OCI-LY1 (cell line): ENCODE measurements at regions not wholly inside any gene's neighbourhood (a gene's known extent, or its start where the extent isn't known, plus 50 kb on each side); places are given as distances from the start of the nearest gene placed in this dataset.

Source experiments
- H2AFZ ChIP-seq: fragments of 200-600 bp; sonication (generic), shearing (Covaris generic); 2 replicates; pipeline ENCODE4 v1.6.0; 2014; ENCODE audit warnings: antibody characterized with exemption, mild to moderate bottlenecking, low read length
- H3F3A ChIP-seq: fragments of 200-600 bp; sonication (generic), shearing (Covaris generic); 2 replicates; pipeline ENCODE4 v1.6.0; 2014; ENCODE audit warnings: mild to moderate bottlenecking, antibody characterized with exemption, low read length, moderate library complexity; ENCODE audit not compliant: insufficient read depth
- H3K27ac ChIP-seq: fragments of 200-600 bp; sonication (generic); 2 replicates; pipeline ENCODE4 v1.5.1; 2014; ENCODE audit warnings: low read length, mixed run types, mild to moderate bottlenecking, low read depth; ENCODE audit not compliant: poor library complexity, severe bottlenecking
- H3K27me3 ChIP-seq: fragments of 200-600 bp; sonication (generic); 2 replicates; pipeline ENCODE4 v1.6.0; 2014; ENCODE audit warnings: antibody characterized with exemption, mild to moderate bottlenecking, low read length, moderate library complexity; ENCODE audit not compliant: insufficient read depth
- H3K36me3 ChIP-seq: fragments of 200-600 bp; sonication (generic); 2 replicates; pipeline ENCODE4 v1.6.1; 2014; ENCODE audit warnings: mild to moderate bottlenecking, antibody characterized with exemption, low read length, moderate library complexity, mixed read lengths; ENCODE audit not compliant: insufficient read depth
- H3K4me1 ChIP-seq: fragments of 200-600 bp; sonication (generic); 2 replicates; pipeline ENCODE4 v1.5.1; 2014; ENCODE audit warnings: mild to moderate bottlenecking, low read length, moderate library complexity; ENCODE audit not compliant: insufficient read depth, severe bottlenecking
- H3K4me2 ChIP-seq: fragments of 200-600 bp; sonication (generic), shearing (Covaris generic); 2 replicates; pipeline ENCODE4 v1.6.1; 2014; ENCODE audit warnings: low read length
- H3K4me3 ChIP-seq: fragments of 200-600 bp; sonication (generic); 2 replicates; pipeline ENCODE4 v1.5.1; 2014; ENCODE audit warnings: low read length, low read depth, mild to moderate bottlenecking, mixed read lengths; ENCODE audit not compliant: poor library complexity, severe bottlenecking
- H3K79me2 ChIP-seq: fragments of 200-600 bp; shearing (Covaris generic); 2 replicates; pipeline ENCODE4 v1.6.1; 2016; ENCODE audit warnings: mixed run types, low read length, mixed read lengths; ENCODE audit not compliant: insufficient read depth
- H3K9ac ChIP-seq: fragments of 200-600 bp; sonication (generic), shearing (Covaris generic); 2 replicates; pipeline ENCODE4 v1.6.1; 2014; ENCODE audit warnings: mild to moderate bottlenecking, low read length, mixed read lengths
- H3K9me2 ChIP-seq: fragments of 200-600 bp; sonication (generic), shearing (Covaris generic); 2 replicates; pipeline ENCODE4 v1.6.1; 2014; ENCODE audit warnings: low read depth, mild to moderate bottlenecking, low read length, mixed read lengths
- H3K9me3 ChIP-seq: fragments of 200-600 bp; shearing (Covaris generic); 2 replicates; pipeline ENCODE4 v1.6.1; 2014; ENCODE audit warnings: low read length, mixed read lengths
- H4K20me1 ChIP-seq: fragments of 200-600 bp; sonication (generic), shearing (Covaris generic); 2 replicates; pipeline ENCODE4 v1.6.0; 2016; ENCODE audit warnings: mild to moderate bottlenecking, low read length; ENCODE audit not compliant: insufficient read depth
- EZH2 ChIP-seq: fragments of 200-600 bp; sonication (generic), shearing (Covaris generic); IDR thresholded peaks from 2 replicates; pipeline ENCODE4 v1.8.0; 2017; ENCODE audit warnings: borderline replicate concordance, mixed run types, mild to moderate bottlenecking, antibody characterized with exemption, low read length, moderate library complexity, mixed read lengths
- TF ChIP-seq, protein P1 (sequence below): fragments of 200-600 bp; sonication (generic), shearing (Covaris generic); IDR thresholded peaks from 2 replicates; pipeline ENCODE4 v1.5.1; 2017; ENCODE audit warnings: mild to moderate bottlenecking, antibody characterized with exemption, low read length, moderate library complexity, mixed read lengths

DNA sequence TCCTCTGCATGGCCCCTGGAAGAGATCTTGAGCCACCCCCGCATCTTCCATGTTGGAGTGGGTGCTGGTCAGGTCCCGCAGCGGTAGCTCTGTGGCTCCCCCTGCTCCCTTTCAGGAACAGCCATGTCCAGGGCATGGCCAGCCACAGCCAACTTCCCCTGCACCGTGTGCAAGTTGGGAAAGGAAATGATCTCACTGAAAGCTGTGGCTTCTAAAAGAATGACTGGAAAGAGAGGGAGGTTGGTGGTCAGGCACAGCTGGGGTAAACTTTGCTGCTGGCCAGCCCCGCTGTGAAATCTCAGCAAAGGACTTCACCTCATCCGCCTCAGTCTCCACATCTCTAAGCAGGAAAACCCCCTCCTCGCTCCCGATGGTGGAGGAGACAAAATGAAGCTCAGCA lies 153.6 kb upstream of the CST7 start:
- Histone ChIP-seq H3K27ac (no peak overlapping the region), H3K9ac (no peak overlapping the region)

DNA sequence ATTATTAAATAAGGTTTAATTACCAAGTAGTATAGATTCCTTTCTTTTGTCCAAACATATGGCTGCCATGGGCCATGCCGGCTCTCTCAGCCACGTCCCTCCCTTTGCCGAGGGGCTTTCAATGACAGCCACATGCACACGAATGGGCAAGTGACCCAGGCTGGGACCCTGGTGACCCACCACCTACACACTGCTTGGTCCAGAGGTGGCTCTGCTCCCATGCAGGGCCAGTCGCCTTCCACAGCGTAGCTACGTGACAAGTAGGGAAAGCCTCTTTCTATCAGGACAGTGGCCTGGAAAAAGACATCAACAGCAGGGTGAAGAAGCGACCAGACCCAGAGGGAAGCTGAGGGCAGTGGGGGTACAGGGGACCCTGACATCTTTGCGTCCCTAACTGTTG lies 152.8 kb upstream of the CST7 start:
- Histone ChIP-seq H3K4me2 (no peak overlapping the region), H3K9ac (no peak overlapping the region), H3K4me1 (no peaks in the 10 kb centered on the region), H4K20me1 (no peaks in the 10 kb centered on the region), H3K36me3 (no peaks in the 10 kb centered on the region), H2AFZ (no peak overlapping the region), H3K4me3 (no peak overlapping the region), H3K27ac (no peak overlapping the region), H3K79me2 (no peaks in the 10 kb centered on the region), H3F3A (no peaks in the 10 kb centered on the region), H3K27me3 (0 out of 2 replicates have a peak, but pooled peaks cover 5% of the 10 kb centered on the region), H3K9me2 (no peaks in the 10 kb centered on the region), H3K9me3 (no peaks in the 10 kb centered on the region)
- no peak for TF ChIP-seq EZH2
- TF ChIP-seq, protein P1, sequence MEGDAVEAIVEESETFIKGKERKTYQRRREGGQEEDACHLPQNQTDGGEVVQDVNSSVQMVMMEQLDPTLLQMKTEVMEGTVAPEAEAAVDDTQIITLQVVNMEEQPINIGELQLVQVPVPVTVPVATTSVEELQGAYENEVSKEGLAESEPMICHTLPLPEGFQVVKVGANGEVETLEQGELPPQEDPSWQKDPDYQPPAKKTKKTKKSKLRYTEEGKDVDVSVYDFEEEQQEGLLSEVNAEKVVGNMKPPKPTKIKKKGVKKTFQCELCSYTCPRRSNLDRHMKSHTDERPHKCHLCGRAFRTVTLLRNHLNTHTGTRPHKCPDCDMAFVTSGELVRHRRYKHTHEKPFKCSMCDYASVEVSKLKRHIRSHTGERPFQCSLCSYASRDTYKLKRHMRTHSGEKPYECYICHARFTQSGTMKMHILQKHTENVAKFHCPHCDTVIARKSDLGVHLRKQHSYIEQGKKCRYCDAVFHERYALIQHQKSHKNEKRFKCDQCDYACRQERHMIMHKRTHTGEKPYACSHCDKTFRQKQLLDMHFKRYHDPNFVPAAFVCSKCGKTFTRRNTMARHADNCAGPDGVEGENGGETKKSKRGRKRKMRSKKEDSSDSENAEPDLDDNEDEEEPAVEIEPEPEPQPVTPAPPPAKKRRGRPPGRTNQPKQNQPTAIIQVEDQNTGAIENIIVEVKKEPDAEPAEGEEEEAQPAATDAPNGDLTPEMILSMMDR: no peak

More for the DNA sequence above, 153.6 kb upstream of the CST7 start:
- TF ChIP-seq, protein P1: no peak
- TF ChIP-seq EZH2: no peak
- no peaks in the 10 kb centered on the region for H3K79me2 ChIP-seq
- no peaks in the 10 kb centered on the region for H3K4me1 ChIP-seq
- H2AFZ ChIP-seq: no peak overlapping the region
- H3K4me3 ChIP-seq: no peak overlapping the region
- 0 out of 2 replicates have a peak, but pooled peaks cover 5% of the 10 kb centered on the region for H3K27me3 ChIP-seq
- H3K36me3 ChIP-seq: no peaks in the 10 kb centered on the region
- H3K4me2 ChIP-seq: no peak overlapping the region
- H3F3A ChIP-seq: no peaks in the 10 kb centered on the region
- H3K9me3 ChIP-seq: no peaks in the 10 kb centered on the region
- H4K20me1 ChIP-seq: no peaks in the 10 kb centered on the region
- no peaks in the 10 kb centered on the region for H3K9me2 ChIP-seq

DNA sequence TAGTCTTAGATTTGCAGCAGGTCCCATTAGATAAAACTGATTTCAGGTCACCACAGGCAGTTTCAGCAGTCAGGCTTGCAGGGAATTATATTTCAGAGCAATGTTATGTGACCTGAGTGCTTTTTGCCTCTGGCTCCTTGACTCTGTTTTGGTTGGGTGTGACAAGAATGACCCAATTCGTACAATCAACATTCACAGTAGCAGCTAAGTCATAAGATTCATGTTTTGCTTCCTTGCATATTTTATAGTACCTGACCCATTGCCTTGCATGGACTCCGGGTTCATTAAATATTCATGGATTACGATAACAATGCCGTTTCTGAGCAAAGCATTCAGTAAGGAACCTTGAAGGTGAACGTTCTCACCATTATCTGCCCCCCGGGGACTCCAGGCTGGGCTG lies 152.0 kb upstream of the CST7 start:
- TF ChIP-seq, protein P1: no peak
- no peak for TF ChIP-seq EZH2
- 0 out of 2 replicates have a peak, but pooled peaks cover 5% of the 10 kb centered on the region for H3K27me3 ChIP-seq
- H3K4me1 ChIP-seq: no peaks in the 10 kb centered on the region

More for the DNA sequence above, 152.0 kb upstream of the CST7 start:
- H3K4me2 ChIP-seq: no peak overlapping the region
- H3K79me2 ChIP-seq: no peaks in the 10 kb centered on the region
- no peak overlapping the region for H3K9ac ChIP-seq
- H3K9me3 ChIP-seq: no peaks in the 10 kb centered on the region
- H3K4me3 ChIP-seq: no peak overlapping the region
- H3K9me2 ChIP-seq: no peaks in the 10 kb centered on the region
- no peaks in the 10 kb centered on the region for H3K36me3 ChIP-seq
- H3F3A ChIP-seq: no peaks in the 10 kb centered on the region
- no peak overlapping the region for H3K27ac ChIP-seq
- no peak overlapping the region for H2AFZ ChIP-seq
- no peaks in the 10 kb centered on the region for H4K20me1 ChIP-seq
